GF-D8 (cell line): ENCODE measurements at regions not wholly inside any gene's neighbourhood (a gene's known extent, or its start where the extent isn't known, plus 50 kb on each side); places are given as distances from the start of the nearest gene placed in this dataset.
"Not testable (repeated sequence)": the region's sequence is repeated elsewhere in the genome, so short reads cannot be mapped to it uniquely, and the experiment has no call there.

ENCODE experiments used
- DNase-seq: peaks from one replicate; lab custom pipeline; 2025; lab: John Stamatoyannopoulos, UW

- DNase-seq: not testable (repeated sequence)
These were observed 621.9 kb upstream of the NRP1 start for GRCh38 chr10:33956322-33956721.

GRCh38 chr10:33955676-33956075 is 621.2 kb upstream of the NRP1 start:
- DNase-seq: no peak

- DNase-seq: no peak
These were observed 618.4 kb upstream of the NRP1 start for GRCh38 chr10:33952692-33953360.

GRCh38 chr10:33950206-33950605 is 615.7 kb upstream of the NRP1 start:
- no peak for DNase-seq

- DNase-seq: no peak
These were observed 613.1 kb upstream of the NRP1 start for GRCh38 chr10:33947544-33947943.

GRCh38 chr10:33945051-33945450 is 610.6 kb upstream of the NRP1 start:
- no peak for DNase-seq

GRCh38 chr10:33942508-33942907 is 608.0 kb upstream of the NRP1 start:
- no peak for DNase-seq

- no peak for DNase-seq
These were observed 605.4 kb upstream of the NRP1 start for GRCh38 chr10:33939892-33940291.

GRCh38 chr10:33939410-33939809 is 604.9 kb upstream of the NRP1 start:
- DNase-seq: no peak

GRCh38 chr10:33938001-33938400 is 603.5 kb upstream of the NRP1 start:
- DNase-seq: no peak

GRCh38 chr10:33937036-33937730 is 602.7 kb upstream of the NRP1 start:
- no peak for DNase-seq

GRCh38 chr10:33935350-33935749 is 600.9 kb upstream of the NRP1 start:
- no peak for DNase-seq

- DNase-seq: no peak
These were observed 595.6 kb upstream of the NRP1 start for GRCh38 chr10:33930079-33930478.

GRCh38 chr10:33927347-33927746 is 592.9 kb upstream of the NRP1 start:
- no peak for DNase-seq

GRCh38 chr10:33921970-33922605 is 587.6 kb upstream of the NRP1 start:
- DNase-seq: no peak

- no peak for DNase-seq
These were observed 585.9 kb upstream of the NRP1 start for GRCh38 chr10:33920351-33920750.

GRCh38 chr10:33919244-33919643 is 584.8 kb upstream of the NRP1 start:
- no peak for DNase-seq

- DNase-seq: no peak
These were observed 582.8 kb upstream of the NRP1 start for GRCh38 chr10:33917069-33917780.

- DNase-seq: no peak
These were observed 580.3 kb upstream of the NRP1 start for GRCh38 chr10:33914746-33915145.

- DNase-seq: no peak
These were observed 578.7 kb upstream of the NRP1 start for GRCh38 chr10:33913194-33913593.

GRCh38 chr10:33909476-33909875 is 575.0 kb upstream of the NRP1 start:
- not testable (repeated sequence) for DNase-seq

- DNase-seq: no peak
These were observed 566.7 kb upstream of the NRP1 start for GRCh38 chr10:33901166-33901565.

GRCh38 chr10:33900596-33900995 is 566.1 kb upstream of the NRP1 start:
- DNase-seq: no peak
